KMS-11 (cell line): ENCODE measurements at regions not wholly inside any gene's neighbourhood (a gene's known extent, or its start where the extent isn't known, plus 50 kb on each side); places are given as distances from the start of the nearest gene placed in this dataset.

Experiments
- H2AFZ ChIP-seq: fragments of 200-600 bp; sonication (generic); 2 replicates; pipeline ENCODE4 v1.6.1; 2016; ENCODE audit warnings: antibody characterized with exemption, mixed run types, low read depth
- H3K27ac ChIP-seq: fragments of 200-600 bp; sonication (generic); 2 replicates; pipeline ENCODE4 v1.6.1; 2016; ENCODE audit warnings: mild to moderate bottlenecking, mixed run types
- H3K27me3 ChIP-seq: fragments of 200-600 bp; sonication (generic); 2 replicates; pipeline ENCODE4 v1.6.1; 2017; ENCODE audit warnings: mild to moderate bottlenecking, low read depth, mixed run types, moderate library complexity; ENCODE audit not compliant: insufficient read depth
- H3K36me3 ChIP-seq: fragments of 200-600 bp; sonication (generic); 2 replicates; pipeline ENCODE4 v1.6.1; 2017; ENCODE audit warnings: mild to moderate bottlenecking, mixed run types; ENCODE audit not compliant: insufficient read depth
- H3K4me1 ChIP-seq: fragments of 200-600 bp; sonication (generic); 2 replicates; pipeline ENCODE4 v1.6.1; 2016; ENCODE audit warnings: mild to moderate bottlenecking, low read depth, mixed run types; ENCODE audit not compliant: poor library complexity, severe bottlenecking
- H3K4me2 ChIP-seq: fragments of 200-600 bp; sonication (generic); 2 replicates; pipeline ENCODE4 v1.7.0; 2016; ENCODE audit warnings: mild to moderate bottlenecking, mixed run types
- H3K4me3 ChIP-seq: fragments of 200-600 bp; sonication (generic); IDR thresholded peaks from 2 replicates; pipeline ENCODE4 v1.6.1; 2017; ENCODE audit warnings: low read depth, low read length, mixed read lengths; ENCODE audit not compliant: insufficient read depth
- H3K79me2 ChIP-seq: fragments of 200-600 bp; sonication (generic); 2 replicates; pipeline ENCODE4 v1.6.1; 2016; ENCODE audit warnings: low read depth, mixed run types; ENCODE audit not compliant: insufficient read depth
- H3K9ac ChIP-seq: fragments of 200-600 bp; sonication (generic); 2 replicates; pipeline ENCODE4 v1.6.1; 2016; ENCODE audit warnings: mild to moderate bottlenecking, mixed run types
- H4K20me1 ChIP-seq: fragments of 200-600 bp; sonication (generic); 2 replicates; pipeline ENCODE4 v1.6.1; 2016; ENCODE audit warnings: mild to moderate bottlenecking, mixed run types; ENCODE audit not compliant: insufficient read depth
- CTCF ChIP-seq: fragments of 200-600 bp; sonication (generic); conservative IDR thresholded peaks from 2 replicates; pipeline ENCODE4 v1.6.1; 2017; ENCODE audit warnings: low read depth, mild to moderate bottlenecking, antibody characterized with exemption, low read length, moderate library complexity, mixed read lengths

GRCh38 chr15:91759560-91759959 is 93.9 kb upstream of the SLCO3A1 start:
- H3K27ac ChIP-seq: no peak overlapping the region
- TF ChIP-seq CTCF: no peak
- H3K9ac ChIP-seq: no peak overlapping the region
- no peaks in the 10 kb centered on the region for H3K36me3 ChIP-seq
- H3K4me3 ChIP-seq: no peak overlapping the region
- no peaks in the 10 kb centered on the region for H3K4me1 ChIP-seq
- no peaks in the 10 kb centered on the region for H3K79me2 ChIP-seq
- no peak overlapping the region for H3K4me2 ChIP-seq
- H3K27me3 ChIP-seq: no peaks in the 10 kb centered on the region
- H4K20me1 ChIP-seq: no peaks in the 10 kb centered on the region
- H2AFZ ChIP-seq: no peak overlapping the region

GRCh38 chr15:91765660-91766059 is 87.8 kb upstream of the SLCO3A1 start:
- TF ChIP-seq CTCF: no peak
- no peak overlapping the region for H3K4me3 ChIP-seq
- no peak overlapping the region for H3K27ac ChIP-seq
- no peaks in the 10 kb centered on the region for H3K4me1 ChIP-seq
- H3K4me2 ChIP-seq: no peak overlapping the region
- no peaks in the 10 kb centered on the region for H3K27me3 ChIP-seq
- no peak overlapping the region for H3K9ac ChIP-seq
- H3K36me3 ChIP-seq: no peaks in the 10 kb centered on the region
- no peaks in the 10 kb centered on the region for H4K20me1 ChIP-seq
- H2AFZ ChIP-seq: no peak overlapping the region
- H3K79me2 ChIP-seq: no peaks in the 10 kb centered on the region

GRCh38 chr15:91769476-91769875 is 84.0 kb upstream of the SLCO3A1 start:
- H3K9ac ChIP-seq: no peak overlapping the region
- no peak for TF ChIP-seq CTCF
- H3K4me1 ChIP-seq: no peaks in the 10 kb centered on the region
- H3K4me2 ChIP-seq: no peak overlapping the region
- no peaks in the 10 kb centered on the region for H3K79me2 ChIP-seq
- H3K4me3 ChIP-seq: no peak overlapping the region
- H3K36me3 ChIP-seq: no peaks in the 10 kb centered on the region
- H2AFZ ChIP-seq: no peak overlapping the region
- H4K20me1 ChIP-seq: no peaks in the 10 kb centered on the region
- no peak overlapping the region for H3K27ac ChIP-seq
- H3K27me3 ChIP-seq: no peaks in the 10 kb centered on the region

GRCh38 chr15:91769894-91770293 is 83.6 kb upstream of the SLCO3A1 start:
- Histone ChIP-seq H2AFZ (no peak overlapping the region), H4K20me1 (no peaks in the 10 kb centered on the region), H3K79me2 (no peaks in the 10 kb centered on the region), H3K27ac (no peak overlapping the region), H3K27me3 (no peaks in the 10 kb centered on the region), H3K4me3 (no peak overlapping the region), H3K9ac (no peak overlapping the region), H3K4me2 (no peak overlapping the region), H3K36me3 (no peaks in the 10 kb centered on the region), H3K4me1 (no peaks in the 10 kb centered on the region)
- no peak for TF ChIP-seq CTCF

- Histone ChIP-seq H4K20me1 (no peaks in the 10 kb centered on the region), H3K27me3 (no peaks in the 10 kb centered on the region), H3K36me3 (no peaks in the 10 kb centered on the region), H3K4me2 (no peak overlapping the region), H3K4me1 (no peaks in the 10 kb centered on the region), H3K27ac (no peak overlapping the region), H2AFZ (no peak overlapping the region), H3K4me3 (no peak overlapping the region), H3K79me2 (no peaks in the 10 kb centered on the region), H3K9ac (no peak overlapping the region)
- no peak for TF ChIP-seq CTCF
Measured at GRCh38 chr15:91776104-91776503, 77.4 kb upstream of the SLCO3A1 start.
